Colonic mucosa (tissue), 4 donors: ENCODE measurements at regions not wholly inside any gene's neighbourhood (a gene's known extent, or its start where the extent isn't known, plus 50 kb on each side); places are given as distances from the start of the nearest gene placed in this dataset.

Experiments
- DNase-seq: peaks from one replicate; pipeline ENCODE4 v3.0.0-alpha.2; 2020
- H3K27ac ChIP-seq: fragments of 200-600 bp; one replicate; pipeline ENCODE4 v1.8.0; 2021
- H3K27me3 ChIP-seq: fragments of 200-600 bp; one replicate; pipeline ENCODE4 v1.8.0; 2021
- H3K36me3 ChIP-seq: fragments of 200-600 bp; one replicate; pipeline ENCODE4 v1.8.0; 2021
- H3K4me1 ChIP-seq: fragments of 200-600 bp; one replicate; pipeline ENCODE4 v1.8.0; 2021; ENCODE audit warnings: mild to moderate bottlenecking
- H3K4me3 ChIP-seq: fragments of 200-600 bp; one replicate; pipeline ENCODE4 v1.8.0; 2021
- H3K9ac ChIP-seq, 2 donors: one replicate each; pipeline ENCODE4 v1.7.0; 2013; ENCODE audit warnings: control low read depth in 2 of 2, low read depth in 2 of 2, low read length in 2 of 2
- H3K9me3 ChIP-seq: fragments of 200-600 bp; one replicate; pipeline ENCODE4 v1.8.0; 2021
- intact Hi-C: fragments of 100-400 bp; cut with DNase I; formaldehyde crosslinking; loops from one replicate; pipeline ENCODE4 v1.14.1; 2022
- TF ChIP-seq, protein P1 (sequence below): fragments of 200-600 bp; IDR thresholded peaks from one replicate; pipeline ENCODE4 v1.8.0; 2022; ENCODE audit warnings: antibody characterized with exemption, mild to moderate bottlenecking
- donor health status: healthy.
- donor health status: DM: no; HTN: no; CAD: no.
- donor health status: DM: no; HTN: no; CAD: no.

GRCh38 chr3:103899328-103899727 lies 1464.5 kb downstream of the ZPLD1 start:
- Histone ChIP-seq H3K27me3 (no peaks in the 10 kb centered on the region), H3K36me3 (no peaks in the 10 kb centered on the region), H3K4me3 (no peak overlapping the region), H3K9ac (no peak overlapping the region), H3K4me1 (no peaks in the 10 kb centered on the region), H3K9me3 (no peaks in the 10 kb centered on the region), H3K27ac (no peak overlapping the region)
- DNase-seq: no peak
- intact Hi-C loops: no loop called here
- TF ChIP-seq, protein P1, sequence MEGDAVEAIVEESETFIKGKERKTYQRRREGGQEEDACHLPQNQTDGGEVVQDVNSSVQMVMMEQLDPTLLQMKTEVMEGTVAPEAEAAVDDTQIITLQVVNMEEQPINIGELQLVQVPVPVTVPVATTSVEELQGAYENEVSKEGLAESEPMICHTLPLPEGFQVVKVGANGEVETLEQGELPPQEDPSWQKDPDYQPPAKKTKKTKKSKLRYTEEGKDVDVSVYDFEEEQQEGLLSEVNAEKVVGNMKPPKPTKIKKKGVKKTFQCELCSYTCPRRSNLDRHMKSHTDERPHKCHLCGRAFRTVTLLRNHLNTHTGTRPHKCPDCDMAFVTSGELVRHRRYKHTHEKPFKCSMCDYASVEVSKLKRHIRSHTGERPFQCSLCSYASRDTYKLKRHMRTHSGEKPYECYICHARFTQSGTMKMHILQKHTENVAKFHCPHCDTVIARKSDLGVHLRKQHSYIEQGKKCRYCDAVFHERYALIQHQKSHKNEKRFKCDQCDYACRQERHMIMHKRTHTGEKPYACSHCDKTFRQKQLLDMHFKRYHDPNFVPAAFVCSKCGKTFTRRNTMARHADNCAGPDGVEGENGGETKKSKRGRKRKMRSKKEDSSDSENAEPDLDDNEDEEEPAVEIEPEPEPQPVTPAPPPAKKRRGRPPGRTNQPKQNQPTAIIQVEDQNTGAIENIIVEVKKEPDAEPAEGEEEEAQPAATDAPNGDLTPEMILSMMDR: no peak

GRCh38 chr3:103904991-103905390 lies 1461.7 kb upstream of the ALCAM start:
- no peaks in the 10 kb centered on the region for H3K27me3 ChIP-seq
- no peak overlapping the region for H3K4me3 ChIP-seq
- no peaks in the 10 kb centered on the region for H3K36me3 ChIP-seq
- no peak overlapping the region for H3K27ac ChIP-seq
- no peak for DNase-seq
- H3K9ac ChIP-seq: no peak overlapping the region
- H3K4me1 ChIP-seq: no peaks in the 10 kb centered on the region
- TF ChIP-seq, protein P1: no peak
- no peaks in the 10 kb centered on the region for H3K9me3 ChIP-seq
- intact Hi-C loops: no loop called here

DNA sequence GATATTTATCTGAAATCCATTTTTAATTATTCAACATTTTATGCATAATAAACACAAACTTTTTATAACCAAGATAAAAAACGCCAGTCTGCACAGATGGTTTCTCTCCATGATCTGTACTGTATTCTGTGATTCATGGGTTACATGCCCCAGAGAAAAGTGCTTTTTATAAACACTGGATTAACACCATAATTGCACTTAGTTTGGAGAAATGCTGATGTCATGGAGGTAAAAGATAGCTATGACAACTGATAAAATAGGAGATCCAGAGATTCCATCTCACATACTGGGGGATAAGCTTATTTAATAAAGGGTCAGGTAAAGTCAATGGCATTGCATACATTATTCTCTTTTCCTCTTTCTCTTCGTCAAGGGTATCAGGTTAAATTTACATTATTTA lies 1460.4 kb upstream of the ALCAM start:
- Histone ChIP-seq H3K9me3 (no peaks in the 10 kb centered on the region), H3K9ac (no peak overlapping the region), H3K36me3 (no peaks in the 10 kb centered on the region), H3K27ac (no peak overlapping the region), H3K4me1 (no peaks in the 10 kb centered on the region), H3K27me3 (no peaks in the 10 kb centered on the region), H3K4me3 (no peak overlapping the region)
- DNase-seq: no peak
- intact Hi-C loops: no loop called here
- TF ChIP-seq, protein P1: no peak

- intact Hi-C loops: no loop called here
- Histone ChIP-seq H3K4me1 (no peaks in the 10 kb centered on the region), H3K9ac (no peak overlapping the region), H3K36me3 (no peaks in the 10 kb centered on the region), H3K4me3 (no peak overlapping the region), H3K27me3 (no peaks in the 10 kb centered on the region), H3K27ac (no peak overlapping the region), H3K9me3 (no peaks in the 10 kb centered on the region)
- DNase-seq: no peak
- TF ChIP-seq, protein P1: no peak
Measured at GRCh38 chr3:103906808-103907207, 1459.9 kb upstream of the ALCAM start.

DNA sequence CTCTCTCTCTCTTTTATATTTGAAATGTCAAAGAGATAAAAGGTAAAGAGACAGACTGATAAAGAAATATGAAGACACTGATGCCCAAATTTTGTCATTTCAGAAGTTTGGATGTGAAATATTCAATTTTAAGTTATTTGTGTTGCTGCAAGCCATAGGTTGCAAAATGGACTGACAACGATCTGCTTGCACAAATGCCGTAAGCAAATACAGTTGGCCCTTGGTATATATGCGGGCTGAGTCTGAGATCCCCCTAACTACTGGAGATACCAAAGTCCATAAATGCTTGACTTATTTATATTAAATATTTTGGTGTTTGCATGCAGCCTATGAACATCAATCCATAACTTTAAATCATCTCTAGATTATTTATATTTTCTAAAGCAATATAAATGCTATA lies 1459.1 kb upstream of the ALCAM start:
- Histone ChIP-seq H3K36me3 (no peaks in the 10 kb centered on the region), H3K4me3 (no peak overlapping the region), H3K27me3 (no peaks in the 10 kb centered on the region), H3K4me1 (no peaks in the 10 kb centered on the region), H3K27ac (no peak overlapping the region), H3K9ac (no peak overlapping the region), H3K9me3 (no peaks in the 10 kb centered on the region)
- intact Hi-C loops: no loop called here
- no peak for DNase-seq
- TF ChIP-seq, protein P1: no peak

DNA sequence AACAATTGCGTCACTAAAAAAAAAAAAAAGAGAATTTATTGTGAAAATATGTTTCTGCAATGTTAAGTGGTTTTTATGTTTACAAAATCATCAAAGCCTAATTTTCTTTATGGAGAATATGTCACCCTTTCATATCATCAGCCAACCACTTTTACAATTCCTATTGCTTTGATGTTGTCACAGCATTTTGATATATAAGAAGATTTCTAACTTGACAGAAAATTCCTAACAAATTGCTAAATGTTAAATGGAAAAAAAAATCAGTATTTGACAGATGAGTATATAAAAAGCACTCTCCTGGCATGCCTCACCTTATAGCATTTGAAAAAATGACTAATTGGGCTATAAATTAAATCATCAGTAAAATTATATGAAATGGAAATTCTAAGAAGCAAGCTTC lies 1457.3 kb upstream of the ALCAM start:
- Histone ChIP-seq H3K4me3 (no peak overlapping the region), H3K9me3 (no peaks in the 10 kb centered on the region), H3K27ac (no peak overlapping the region), H3K27me3 (no peaks in the 10 kb centered on the region), H3K9ac (no peak overlapping the region), H3K4me1 (no peaks in the 10 kb centered on the region), H3K36me3 (no peaks in the 10 kb centered on the region)
- no peak for DNase-seq
- intact Hi-C loops: no loop called here
- TF ChIP-seq, protein P1: no peak
